Fibroblast of lung (primary cell): ENCODE measurements at regions not wholly inside any gene's neighbourhood (a gene's known extent, or its start where the extent isn't known, plus 50 kb on each side); places are given as distances from the start of the nearest gene placed in this dataset.

Experiments
- EZH2 ChIP-seq: IDR thresholded peaks from 2 replicates; pipeline ENCODE4 v1.5.1; 2012; ENCODE audit warnings: low read length, control low read depth, mild to moderate bottlenecking; ENCODE audit errors: missing control alignments
- TF ChIP-seq, protein P1 (sequence below), 2 donors: IDR thresholded peaks in 1 of 2; conservative IDR thresholded peaks in 1 of 2; 1 replicate in 1 of 2; 2 replicates in 1 of 2; pipeline ENCODE4 v1.5.1; 2011 to 2012; ENCODE audit warnings: low read length in 2 of 2, control low read depth in 1 of 2, inconsistent platforms in 1 of 2, low read depth in 1 of 2, mild to moderate bottlenecking in 1 of 2

DNA sequence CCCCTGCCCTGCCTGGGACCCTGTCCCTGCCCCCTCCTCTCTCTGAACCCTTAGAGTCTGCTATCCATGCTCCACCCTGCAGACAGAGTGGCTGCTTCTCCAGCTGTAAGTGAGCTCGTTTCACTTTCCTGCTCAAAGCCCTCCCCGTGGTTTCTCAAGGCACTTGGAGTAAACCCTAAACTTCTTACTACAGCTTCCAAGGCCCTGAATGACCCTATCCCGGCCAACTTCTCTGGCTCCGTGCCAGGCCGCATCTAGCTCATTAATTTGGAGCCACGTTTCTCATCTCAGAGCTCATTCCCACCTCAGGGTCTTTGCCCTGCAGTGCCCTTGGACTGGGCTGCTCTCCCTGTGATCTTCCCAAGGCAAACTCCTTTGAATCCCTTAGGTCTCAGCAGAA lies 235.1 kb upstream of the RUNX1 start:
- TF ChIP-seq, protein P1, sequence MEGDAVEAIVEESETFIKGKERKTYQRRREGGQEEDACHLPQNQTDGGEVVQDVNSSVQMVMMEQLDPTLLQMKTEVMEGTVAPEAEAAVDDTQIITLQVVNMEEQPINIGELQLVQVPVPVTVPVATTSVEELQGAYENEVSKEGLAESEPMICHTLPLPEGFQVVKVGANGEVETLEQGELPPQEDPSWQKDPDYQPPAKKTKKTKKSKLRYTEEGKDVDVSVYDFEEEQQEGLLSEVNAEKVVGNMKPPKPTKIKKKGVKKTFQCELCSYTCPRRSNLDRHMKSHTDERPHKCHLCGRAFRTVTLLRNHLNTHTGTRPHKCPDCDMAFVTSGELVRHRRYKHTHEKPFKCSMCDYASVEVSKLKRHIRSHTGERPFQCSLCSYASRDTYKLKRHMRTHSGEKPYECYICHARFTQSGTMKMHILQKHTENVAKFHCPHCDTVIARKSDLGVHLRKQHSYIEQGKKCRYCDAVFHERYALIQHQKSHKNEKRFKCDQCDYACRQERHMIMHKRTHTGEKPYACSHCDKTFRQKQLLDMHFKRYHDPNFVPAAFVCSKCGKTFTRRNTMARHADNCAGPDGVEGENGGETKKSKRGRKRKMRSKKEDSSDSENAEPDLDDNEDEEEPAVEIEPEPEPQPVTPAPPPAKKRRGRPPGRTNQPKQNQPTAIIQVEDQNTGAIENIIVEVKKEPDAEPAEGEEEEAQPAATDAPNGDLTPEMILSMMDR (conservative IDR thresholded peaks at IDR 0.05 in 1 of 2, IDR thresholded peaks at IDR 0.05 in 1 of 2; ENCODE audit: low read depth in 1 of 2, low read length in 2 of 2), result no peak
- TF ChIP-seq EZH2, result no peak
